ENCODE measurements at regions not wholly inside any gene's neighbourhood (a gene's known extent, or its start where the extent isn't known, plus 50 kb on each side); places are given as distances from the start of the nearest gene placed in this dataset.

DNA sequence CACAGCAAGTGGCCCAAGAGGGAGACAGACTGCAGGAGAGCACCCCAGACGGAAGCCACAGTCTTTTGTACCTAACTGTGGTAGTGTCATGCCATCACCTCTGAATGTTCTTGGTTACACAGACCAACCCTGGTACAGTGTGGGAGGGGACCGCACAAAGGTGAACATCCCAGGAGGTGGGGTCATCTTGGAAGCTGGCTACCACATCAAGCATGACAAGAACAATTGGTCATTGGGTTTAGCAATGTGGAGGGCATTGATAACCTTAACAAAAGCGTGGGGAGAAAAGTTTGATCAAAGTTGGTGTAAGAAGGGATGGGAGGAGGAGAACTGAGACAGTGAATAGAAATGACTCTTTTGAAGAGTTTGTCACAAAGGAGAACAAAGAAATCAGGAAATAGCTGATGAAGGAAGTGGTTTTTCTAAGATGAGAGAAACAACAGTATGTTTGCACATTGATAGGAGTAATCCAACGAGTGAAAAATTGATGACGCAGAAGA is 87.1 kb upstream of the CACNA1E start:
- Histone ChIP-seq H3K9me3 (ENCODE audit: control insufficient read depth, insufficient read depth, low read depth, low read length) (no peaks in the 10 kb centered on the region), H3K4me3 (ENCODE audit: low read depth, low read length) (no peak overlapping the region), H3K36me3 (ENCODE audit: control insufficient read depth in 2 of 2, insufficient read depth in 1 of 2, low read length in 2 of 2) (no peaks in the 10 kb centered on the region), H3K27ac (ENCODE audit: extremely low read depth, low read depth, low read length) (no peak overlapping the region), H3K4me1 (ENCODE audit: control insufficient read depth, insufficient read depth, low read length) (0 out of 2 replicates have a peak, but pooled peaks cover under 1% of the 10 kb centered on the region)
- ChIA-PET POLR2A (no interaction called here), CTCF (no interaction called here)
- TF ChIP-seq ZNF221 (tag by site-specific recombination; IDR thresholded peaks at IDR 0.05; ENCODE audit: borderline replicate concordance) (no peak), ZNF549 (tag by site-specific recombination; IDR thresholded peaks at IDR 0.05) (no peak), ZNF626 (tag by site-specific recombination; IDR thresholded peaks at IDR 0.05) (no peak), TRIM28 (IDR thresholded peaks at IDR 0.05; ENCODE audit: borderline replicate concordance, low read length) (no peak), ZNF121 (tag by site-specific recombination; IDR thresholded peaks at IDR 0.05) (no peak), ZNF521 (tag by site-specific recombination; IDR thresholded peaks at IDR 0.05) (no peak), ZNF624 (tag by site-specific recombination; IDR thresholded peaks at IDR 0.05) (no peak), SALL2 (tag by site-specific recombination; IDR thresholded peaks at IDR 0.05; ENCODE audit: borderline replicate concordance) (no peak), ZNF184 (tag by site-specific recombination; IDR thresholded peaks at IDR 0.05) (no peak), ZNF416 (tag by site-specific recombination; IDR thresholded peaks at IDR 0.05) (no peak), KLF10 (tag by site-specific recombination; IDR thresholded peaks at IDR 0.05) (no peak), ZBTB48 (tag by site-specific recombination; IDR thresholded peaks at IDR 0.05) (no peak), ZXDB (tag by site-specific recombination; IDR thresholded peaks at IDR 0.05) (no peak), ZNF16 (tag by site-specific recombination; IDR thresholded peaks at IDR 0.05; ENCODE audit: low read depth) (no peak), ZNF157 (tag by site-specific recombination; IDR thresholded peaks at IDR 0.05) (no peak)
- TF ChIP-seq, protein P1, sequence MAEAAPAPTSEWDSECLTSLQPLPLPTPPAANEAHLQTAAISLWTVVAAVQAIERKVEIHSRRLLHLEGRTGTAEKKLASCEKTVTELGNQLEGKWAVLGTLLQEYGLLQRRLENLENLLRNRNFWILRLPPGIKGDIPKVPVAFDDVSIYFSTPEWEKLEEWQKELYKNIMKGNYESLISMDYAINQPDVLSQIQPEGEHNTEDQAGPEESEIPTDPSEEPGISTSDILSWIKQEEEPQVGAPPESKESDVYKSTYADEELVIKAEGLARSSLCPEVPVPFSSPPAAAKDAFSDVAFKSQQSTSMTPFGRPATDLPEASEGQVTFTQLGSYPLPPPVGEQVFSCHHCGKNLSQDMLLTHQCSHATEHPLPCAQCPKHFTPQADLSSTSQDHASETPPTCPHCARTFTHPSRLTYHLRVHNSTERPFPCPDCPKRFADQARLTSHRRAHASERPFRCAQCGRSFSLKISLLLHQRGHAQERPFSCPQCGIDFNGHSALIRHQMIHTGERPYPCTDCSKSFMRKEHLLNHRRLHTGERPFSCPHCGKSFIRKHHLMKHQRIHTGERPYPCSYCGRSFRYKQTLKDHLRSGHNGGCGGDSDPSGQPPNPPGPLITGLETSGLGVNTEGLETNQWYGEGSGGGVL (tag by site-specific recombination; IDR thresholded peaks at IDR 0.05), result no peak
- TF ChIP-seq, protein P2, sequence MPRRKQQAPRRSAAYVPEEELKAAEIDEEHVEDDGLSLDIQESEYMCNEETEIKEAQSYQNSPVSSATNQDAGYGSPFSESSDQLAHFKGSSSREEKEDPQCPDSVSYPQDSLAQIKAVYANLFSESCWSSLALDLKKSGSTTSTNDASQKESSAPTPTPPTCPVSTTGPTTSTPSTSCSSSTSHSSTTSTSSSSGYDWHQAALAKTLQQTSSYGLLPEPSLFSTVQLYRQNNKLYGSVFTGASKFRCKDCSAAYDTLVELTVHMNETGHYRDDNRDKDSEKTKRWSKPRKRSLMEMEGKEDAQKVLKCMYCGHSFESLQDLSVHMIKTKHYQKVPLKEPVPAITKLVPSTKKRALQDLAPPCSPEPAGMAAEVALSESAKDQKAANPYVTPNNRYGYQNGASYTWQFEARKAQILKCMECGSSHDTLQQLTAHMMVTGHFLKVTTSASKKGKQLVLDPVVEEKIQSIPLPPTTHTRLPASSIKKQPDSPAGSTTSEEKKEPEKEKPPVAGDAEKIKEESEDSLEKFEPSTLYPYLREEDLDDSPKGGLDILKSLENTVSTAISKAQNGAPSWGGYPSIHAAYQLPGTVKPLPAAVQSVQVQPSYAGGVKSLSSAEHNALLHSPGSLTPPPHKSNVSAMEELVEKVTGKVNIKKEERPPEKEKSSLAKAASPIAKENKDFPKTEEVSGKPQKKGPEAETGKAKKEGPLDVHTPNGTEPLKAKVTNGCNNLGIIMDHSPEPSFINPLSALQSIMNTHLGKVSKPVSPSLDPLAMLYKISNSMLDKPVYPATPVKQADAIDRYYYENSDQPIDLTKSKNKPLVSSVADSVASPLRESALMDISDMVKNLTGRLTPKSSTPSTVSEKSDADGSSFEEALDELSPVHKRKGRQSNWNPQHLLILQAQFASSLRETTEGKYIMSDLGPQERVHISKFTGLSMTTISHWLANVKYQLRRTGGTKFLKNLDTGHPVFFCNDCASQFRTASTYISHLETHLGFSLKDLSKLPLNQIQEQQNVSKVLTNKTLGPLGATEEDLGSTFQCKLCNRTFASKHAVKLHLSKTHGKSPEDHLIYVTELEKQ (tag by site-specific recombination; IDR thresholded peaks at IDR 0.05; ENCODE audit: borderline replicate concordance), result no peak

DNA sequence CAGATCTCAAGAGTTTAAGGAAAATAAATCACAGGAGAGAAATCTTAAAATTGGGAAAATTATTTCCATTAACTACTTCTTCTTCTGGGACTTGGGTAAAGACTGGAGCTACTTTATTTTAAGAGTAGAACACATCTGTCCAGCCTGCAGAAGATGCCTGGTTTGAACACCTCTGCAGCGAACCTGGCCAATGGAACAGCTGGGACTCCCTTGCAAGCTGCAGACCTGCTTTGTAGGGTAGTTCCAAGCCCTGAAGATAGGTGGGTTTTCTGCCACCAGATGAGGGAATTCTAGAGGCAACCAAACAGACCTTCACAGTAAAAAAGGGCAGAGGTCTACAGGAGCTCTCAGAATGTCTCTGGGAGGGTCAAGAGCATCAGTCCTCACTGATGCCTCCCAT is 86.5 kb upstream of the CACNA1E start:
- no peaks in the 10 kb centered on the region for H3K4me1 ChIP-seq (ENCODE audit: control insufficient read depth, insufficient read depth, low read length)
- H3K36me3 ChIP-seq (ENCODE audit: control insufficient read depth in 2 of 2, insufficient read depth in 1 of 2, low read length in 2 of 2), result no peaks in the 10 kb centered on the region
- no peak overlapping the region for H3K27ac ChIP-seq (ENCODE audit: extremely low read depth, low read depth, low read length)
- ChIA-PET POLR2A (no interaction called here), CTCF (no interaction called here)
- no peak overlapping the region for H3K4me3 ChIP-seq (ENCODE audit: low read depth, low read length)
- no peaks in the 10 kb centered on the region for H3K9me3 ChIP-seq (ENCODE audit: control insufficient read depth, insufficient read depth, low read depth, low read length)
- TF ChIP-seq GLI2 (tag by site-specific recombination; IDR thresholded peaks at IDR 0.05; ENCODE audit: borderline replicate concordance, low read depth) (no peak), ZNF585B (tag by site-specific recombination; IDR thresholded peaks at IDR 0.05) (no peak), ZNF791 (tag by site-specific recombination; IDR thresholded peaks at IDR 0.05) (no peak), ZNF292 (tag by site-specific recombination; IDR thresholded peaks at IDR 0.05; ENCODE audit: borderline replicate concordance, low read depth) (no peak), ZNF112 (tag by site-specific recombination; IDR thresholded peaks at IDR 0.05) (no peak), KLF16 (tag by site-specific recombination; IDR thresholded peaks at IDR 0.05) (no peak), ZNF707 (tag by site-specific recombination; IDR thresholded peaks at IDR 0.05) (no peak), ZNF747 (tag by site-specific recombination; IDR thresholded peaks at IDR 0.05) (no peak), ZNF221 (tag by site-specific recombination; IDR thresholded peaks at IDR 0.05; ENCODE audit: borderline replicate concordance) (no peak), REPIN1 (tag by site-specific recombination; IDR thresholded peaks at IDR 0.05; ENCODE audit: low read depth) (no peak), ZNF549 (tag by site-specific recombination; IDR thresholded peaks at IDR 0.05) (no peak)
- TF ChIP-seq, protein P3, sequence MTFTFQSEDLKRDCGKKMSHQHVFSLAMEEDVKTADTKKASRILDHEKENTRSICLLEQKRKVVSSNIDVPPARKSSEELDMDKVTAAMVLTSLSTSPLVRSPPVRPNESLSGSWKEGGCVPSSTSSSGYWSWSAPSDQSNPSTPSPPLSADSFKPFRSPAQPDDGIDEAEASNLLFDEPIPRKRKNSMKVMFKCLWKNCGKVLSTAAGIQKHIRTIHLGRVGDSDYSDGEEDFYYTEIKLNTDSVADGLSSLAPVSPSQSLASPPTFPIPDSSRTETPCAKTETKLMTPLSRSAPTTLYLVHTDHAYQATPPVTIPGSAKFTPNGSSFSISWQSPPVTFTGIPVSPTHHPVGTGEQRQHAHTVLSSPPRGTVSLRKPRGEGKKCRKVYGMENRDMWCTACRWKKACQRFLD (tag by site-specific recombination; IDR thresholded peaks at IDR 0.05), result no peak
- TF ChIP-seq, protein P4, sequence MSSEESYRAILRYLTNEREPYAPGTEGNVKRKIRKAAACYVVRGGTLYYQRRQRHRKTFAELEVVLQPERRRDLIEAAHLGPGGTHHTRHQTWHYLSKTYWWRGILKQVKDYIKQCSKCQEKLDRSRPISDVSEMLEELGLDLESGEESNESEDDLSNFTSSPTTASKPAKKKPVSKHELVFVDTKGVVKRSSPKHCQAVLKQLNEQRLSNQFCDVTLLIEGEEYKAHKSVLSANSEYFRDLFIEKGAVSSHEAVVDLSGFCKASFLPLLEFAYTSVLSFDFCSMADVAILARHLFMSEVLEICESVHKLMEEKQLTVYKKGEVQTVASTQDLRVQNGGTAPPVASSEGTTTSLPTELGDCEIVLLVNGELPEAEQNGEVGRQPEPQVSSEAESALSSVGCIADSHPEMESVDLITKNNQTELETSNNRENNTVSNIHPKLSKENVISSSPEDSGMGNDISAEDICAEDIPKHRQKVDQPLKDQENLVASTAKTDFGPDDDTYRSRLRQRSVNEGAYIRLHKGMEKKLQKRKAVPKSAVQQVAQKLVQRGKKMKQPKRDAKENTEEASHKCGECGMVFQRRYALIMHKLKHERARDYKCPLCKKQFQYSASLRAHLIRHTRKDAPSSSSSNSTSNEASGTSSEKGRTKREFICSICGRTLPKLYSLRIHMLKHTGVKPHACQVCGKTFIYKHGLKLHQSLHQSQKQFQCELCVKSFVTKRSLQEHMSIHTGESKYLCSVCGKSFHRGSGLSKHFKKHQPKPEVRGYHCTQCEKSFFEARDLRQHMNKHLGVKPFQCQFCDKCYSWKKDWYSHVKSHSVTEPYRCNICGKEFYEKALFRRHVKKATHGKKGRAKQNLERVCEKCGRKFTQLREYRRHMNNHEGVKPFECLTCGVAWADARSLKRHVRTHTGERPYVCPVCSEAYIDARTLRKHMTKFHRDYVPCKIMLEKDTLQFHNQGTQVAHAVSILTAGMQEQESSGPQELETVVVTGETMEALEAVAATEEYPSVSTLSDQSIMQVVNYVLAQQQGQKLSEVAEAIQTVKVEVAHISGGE (tag by site-specific recombination; conservative IDR thresholded peaks at IDR 0.05; ENCODE audit: low read depth), result no peak
